ENCODE measurements at regions not wholly inside any gene's neighbourhood (a gene's known extent, or its start where the extent isn't known, plus 50 kb on each side); places are given as distances from the start of the nearest gene placed in this dataset.

DNA sequence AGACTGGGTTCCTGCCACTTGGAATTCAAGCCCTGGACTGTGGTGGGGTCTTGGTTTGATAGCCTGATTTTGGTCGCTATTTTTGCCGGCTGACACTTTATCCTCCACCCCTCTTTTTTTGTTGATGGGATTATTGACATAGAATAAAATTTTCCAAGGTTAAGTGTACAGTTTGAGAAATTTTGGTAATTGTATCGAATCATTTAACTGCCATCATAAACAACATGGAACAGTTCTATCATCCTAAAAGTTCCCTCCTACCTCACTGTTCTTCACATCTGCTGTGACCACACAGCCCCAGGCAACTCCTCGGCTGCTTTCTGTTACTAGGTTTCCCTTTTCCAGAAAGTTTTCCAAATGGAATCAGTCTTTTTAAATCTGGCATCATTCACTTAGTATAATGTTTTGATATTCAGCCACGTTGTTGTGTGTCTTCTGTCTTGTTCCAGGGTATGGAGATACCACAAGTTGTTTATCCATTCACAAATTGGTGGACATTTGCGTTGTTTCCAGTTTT is 50.6 kb upstream of the STEAP1B start:
- TF ChIP-seq TARDBP (IDR thresholded peaks at IDR 0.05), result no peak
- no peak for TF ChIP-seq FOXM1 (IDR thresholded peaks at IDR 0.05; ENCODE audit: borderline replicate concordance)
- TF ChIP-seq FOXA1 (IDR thresholded peaks at IDR 0.05), result no peak
- no peak for TF ChIP-seq BHLHE40 (IDR thresholded peaks at IDR 0.05; ENCODE audit: borderline replicate concordance)
- TF ChIP-seq, protein P1, sequence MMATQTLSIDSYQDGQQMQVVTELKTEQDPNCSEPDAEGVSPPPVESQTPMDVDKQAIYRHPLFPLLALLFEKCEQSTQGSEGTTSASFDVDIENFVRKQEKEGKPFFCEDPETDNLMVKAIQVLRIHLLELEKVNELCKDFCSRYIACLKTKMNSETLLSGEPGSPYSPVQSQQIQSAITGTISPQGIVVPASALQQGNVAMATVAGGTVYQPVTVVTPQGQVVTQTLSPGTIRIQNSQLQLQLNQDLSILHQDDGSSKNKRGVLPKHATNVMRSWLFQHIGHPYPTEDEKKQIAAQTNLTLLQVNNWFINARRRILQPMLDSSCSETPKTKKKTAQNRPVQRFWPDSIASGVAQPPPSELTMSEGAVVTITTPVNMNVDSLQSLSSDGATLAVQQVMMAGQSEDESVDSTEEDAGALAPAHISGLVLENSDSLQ (IDR thresholded peaks at IDR 0.05), result no peak
- TF ChIP-seq ZNF384 (IDR thresholded peaks at IDR 0.05), result no peak
- no peak for TF ChIP-seq ARNT (IDR thresholded peaks at IDR 0.05)
- TF ChIP-seq CTBP1 (IDR thresholded peaks at IDR 0.05; ENCODE audit: borderline replicate concordance), result no peak

Measured in HEK293T (cell line).